Vagina (tissue), 2 donors: ENCODE measurements at regions not wholly inside any gene's neighbourhood (a gene's known extent, or its start where the extent isn't known, plus 50 kb on each side); places are given as distances from the start of the nearest gene placed in this dataset.

Source experiments
- DNase-seq, 2 donors: peaks; one replicate each; pipeline ENCODE4 v3.0.0-alpha.2; 2017; ENCODE audit errors: extremely low spot score in 2 of 2
- H3K27ac ChIP-seq: fragments of 200-600 bp; sonication (generic); one replicate; pipeline ENCODE4 v1.5.1; 2019
- H3K27me3 ChIP-seq: fragments of 200-600 bp; sonication (generic); one replicate; pipeline ENCODE4 v1.5.1; 2019
- H3K36me3 ChIP-seq, 2 donors: fragments of 200-600 bp; sonication (generic); one replicate each; pipeline ENCODE4 v1.5.1; 2017 to 2019
- H3K4me1 ChIP-seq: fragments of 200-600 bp; sonication (generic); one replicate; pipeline ENCODE4 v1.5.1; 2019
- H3K4me3 ChIP-seq, 2 donors: fragments of 200-600 bp; sonication (generic); 1 replicate in 1 of 2; 2 replicates in 1 of 2; pipeline ENCODE4 v1.5.1; 2016 to 2019
- H3K9me3 ChIP-seq: fragments of 200-600 bp; sonication (generic); one replicate; pipeline ENCODE4 v1.5.1; 2019
- CTCF ChIP-seq, 3 experiments: fragments of 450-650 bp in 2 of 3; fragments of 200-600 bp in 1 of 3; sonication (generic) in 1 of 3; IDR thresholded peaks; one replicate each; pipeline ENCODE4 v1.5.1; 2017 to 2019; ENCODE audit warnings: antibody characterized with exemption in 3 of 3, mild to moderate bottlenecking in 2 of 3, moderate library complexity in 2 of 3
- POLR2A ChIP-seq, 2 donors: fragments of 450-650 bp; IDR thresholded peaks; one replicate each; pipeline ENCODE4 v1.6.1; 2017; ENCODE audit warnings: antibody characterized with exemption in 2 of 2, mild to moderate bottlenecking in 2 of 2, moderate library complexity in 2 of 2
- POLR2AphosphoS5 ChIP-seq, 2 donors: sonication (generic); formaldehyde crosslinking; IDR thresholded peaks; one replicate each; pipeline ENCODE4 v1.9.0; 2017; ENCODE audit warnings: antibody characterized with exemption in 2 of 2, mild to moderate bottlenecking in 2 of 2, low read depth in 1 of 2; ENCODE audit not compliant: insufficient read depth in 1 of 2
- intact Hi-C: fragments of 100-400 bp; cut with DNase I; formaldehyde crosslinking; loops from one replicate; pipeline ENCODE4 v1.15.1; 2023

DNA sequence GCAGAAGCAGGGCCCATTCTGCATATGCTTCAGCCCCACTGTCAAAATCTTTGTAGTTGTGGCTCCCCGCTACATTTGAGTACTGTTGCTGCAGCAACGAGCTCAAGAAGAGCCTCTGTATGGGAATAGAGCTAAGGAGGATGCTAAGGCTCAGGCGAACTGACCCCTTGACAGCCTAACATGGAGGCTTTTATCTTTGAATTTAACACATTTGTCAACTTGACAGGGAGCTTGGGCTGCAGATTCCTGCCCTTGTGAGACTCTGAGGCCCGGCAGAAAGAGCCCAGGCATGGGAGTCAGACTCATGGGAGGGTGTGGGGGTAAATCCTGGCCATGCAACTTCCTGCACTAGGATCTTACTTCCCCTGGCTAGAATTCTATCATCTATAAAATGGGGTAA lies 278.7 kb upstream of the CITED2 start:
- no peaks in the 10 kb centered on the region for H3K36me3 ChIP-seq
- H3K27ac ChIP-seq: no peak overlapping the region
- H3K27me3 ChIP-seq: no peaks in the 10 kb centered on the region
- intact Hi-C loops: no loop called here
- no peak overlapping the region for H3K4me3 ChIP-seq
- no peak for TF ChIP-seq POLR2AphosphoS5 (IDR thresholded peaks at IDR 0.05; ENCODE audit: insufficient read depth in 1 of 2, low read depth in 1 of 2)
- no peak for TF ChIP-seq POLR2A (IDR thresholded peaks at IDR 0.05)
- TF ChIP-seq CTCF (IDR thresholded peaks at IDR 0.05): no peak
- DNase-seq: no peak
- H3K9me3 ChIP-seq: no peaks in the 10 kb centered on the region
- H3K4me1 ChIP-seq: no peaks in the 10 kb centered on the region

DNA sequence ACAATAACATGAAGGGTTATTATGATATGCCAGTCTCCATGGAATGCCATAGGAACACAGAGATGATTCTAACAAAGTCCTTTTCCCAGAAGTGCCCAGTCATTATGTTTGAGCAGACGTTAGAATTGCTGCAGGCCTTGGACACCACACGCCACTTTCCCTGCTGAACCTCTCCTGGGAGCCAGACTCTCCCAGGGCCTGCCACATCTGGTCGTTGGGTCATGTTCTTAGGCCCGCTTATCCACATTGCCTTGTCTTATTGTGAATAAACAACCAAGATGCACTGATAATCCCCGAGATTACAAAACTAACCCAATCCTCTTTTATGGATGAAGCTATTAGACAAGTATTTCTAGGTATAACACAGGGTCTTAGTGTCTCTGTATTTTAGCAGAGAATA lies 276.5 kb upstream of the CITED2 start:
- intact Hi-C loops: no loop called here
- no peaks in the 10 kb centered on the region for H3K9me3 ChIP-seq

GRCh38 chr6:139649732-139650131 lies 275.3 kb upstream of the CITED2 start:
- intact Hi-C loops: no loop called here
- DNase-seq: no peak

More for the DNA sequence above, 276.5 kb upstream of the CITED2 start:
- no peaks in the 10 kb centered on the region for H3K36me3 ChIP-seq
- no peak for DNase-seq
- no peak for TF ChIP-seq CTCF (IDR thresholded peaks at IDR 0.05)
- no peak for TF ChIP-seq POLR2A (IDR thresholded peaks at IDR 0.05)
- TF ChIP-seq POLR2AphosphoS5 (IDR thresholded peaks at IDR 0.05; ENCODE audit: insufficient read depth in 1 of 2, low read depth in 1 of 2): no peak
- no peak overlapping the region for H3K4me3 ChIP-seq
- H3K4me1 ChIP-seq: no peaks in the 10 kb centered on the region
- no peak overlapping the region for H3K27ac ChIP-seq
- no peaks in the 10 kb centered on the region for H3K27me3 ChIP-seq

GRCh38 chr6:139649128-139649527 lies 274.7 kb upstream of the CITED2 start:
- Histone ChIP-seq H3K4me1 (no peaks in the 10 kb centered on the region), H3K27ac (no peak overlapping the region), H3K9me3 (no peaks in the 10 kb centered on the region), H3K4me3 (no peak overlapping the region), H3K27me3 (no peaks in the 10 kb centered on the region), H3K36me3 (no peaks in the 10 kb centered on the region)
- intact Hi-C loops: no loop called here
- DNase-seq: no peak
- TF ChIP-seq CTCF (IDR thresholded peaks at IDR 0.05) (no peak), POLR2AphosphoS5 (IDR thresholded peaks at IDR 0.05; ENCODE audit: insufficient read depth in 1 of 2, low read depth in 1 of 2) (no peak), POLR2A (IDR thresholded peaks at IDR 0.05) (no peak)

More at GRCh38 chr6:139649732-139650131, 275.3 kb upstream of the CITED2 start:
- H3K4me1 ChIP-seq: no peaks in the 10 kb centered on the region
- no peaks in the 10 kb centered on the region for H3K9me3 ChIP-seq
- no peak overlapping the region for H3K27ac ChIP-seq
- H3K27me3 ChIP-seq: no peaks in the 10 kb centered on the region
- TF ChIP-seq POLR2AphosphoS5 (IDR thresholded peaks at IDR 0.05; ENCODE audit: insufficient read depth in 1 of 2, low read depth in 1 of 2) (no peak), POLR2A (IDR thresholded peaks at IDR 0.05) (no peak), CTCF (IDR thresholded peaks at IDR 0.05) (no peak)
- no peaks in the 10 kb centered on the region for H3K36me3 ChIP-seq
- no peak overlapping the region for H3K4me3 ChIP-seq

DNA sequence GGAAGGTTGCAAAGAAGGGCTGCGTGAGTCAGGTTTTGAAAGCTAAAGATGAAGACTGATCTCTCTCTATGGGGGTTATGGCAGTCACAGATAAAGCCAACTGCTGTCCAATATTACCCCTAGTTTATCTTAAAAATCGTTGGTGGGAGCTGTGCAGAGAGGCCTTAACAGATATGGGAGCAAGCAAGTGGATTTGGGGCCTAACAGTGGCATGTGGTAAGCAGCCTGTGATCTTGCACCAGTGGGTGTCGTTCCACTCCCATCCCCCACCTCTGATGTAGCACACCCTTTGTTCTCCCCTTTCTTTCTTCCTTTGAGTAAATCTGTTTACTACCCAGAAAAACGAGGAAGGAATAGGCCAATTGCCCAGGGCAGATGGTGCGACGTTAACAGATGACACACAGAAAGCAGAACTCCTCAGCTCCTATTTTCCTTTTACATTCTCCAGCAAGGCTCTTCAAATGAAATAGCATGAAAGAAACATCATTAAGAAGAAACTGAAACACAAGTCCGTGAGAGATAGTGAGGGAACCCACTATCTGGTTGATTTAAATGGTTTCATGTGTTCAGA lies 274.1 kb upstream of the CITED2 start:
- intact Hi-C loops: no loop called here
- Histone ChIP-seq H3K27ac (no peak overlapping the region), H3K27me3 (no peaks in the 10 kb centered on the region), H3K9me3 (no peaks in the 10 kb centered on the region), H3K36me3 (no peaks in the 10 kb centered on the region), H3K4me1 (no peaks in the 10 kb centered on the region), H3K4me3 (no peak overlapping the region)
- TF ChIP-seq CTCF (IDR thresholded peaks at IDR 0.05): no peak
- no peak for TF ChIP-seq POLR2AphosphoS5 (IDR thresholded peaks at IDR 0.05; ENCODE audit: insufficient read depth in 1 of 2, low read depth in 1 of 2)
- no peak for TF ChIP-seq POLR2A (IDR thresholded peaks at IDR 0.05)
- DNase-seq: no peak
